ENCODE measurements at regions not wholly inside any gene's neighbourhood (a gene's known extent, or its start where the extent isn't known, plus 50 kb on each side); places are given as distances from the start of the nearest gene placed in this dataset.

DNA sequence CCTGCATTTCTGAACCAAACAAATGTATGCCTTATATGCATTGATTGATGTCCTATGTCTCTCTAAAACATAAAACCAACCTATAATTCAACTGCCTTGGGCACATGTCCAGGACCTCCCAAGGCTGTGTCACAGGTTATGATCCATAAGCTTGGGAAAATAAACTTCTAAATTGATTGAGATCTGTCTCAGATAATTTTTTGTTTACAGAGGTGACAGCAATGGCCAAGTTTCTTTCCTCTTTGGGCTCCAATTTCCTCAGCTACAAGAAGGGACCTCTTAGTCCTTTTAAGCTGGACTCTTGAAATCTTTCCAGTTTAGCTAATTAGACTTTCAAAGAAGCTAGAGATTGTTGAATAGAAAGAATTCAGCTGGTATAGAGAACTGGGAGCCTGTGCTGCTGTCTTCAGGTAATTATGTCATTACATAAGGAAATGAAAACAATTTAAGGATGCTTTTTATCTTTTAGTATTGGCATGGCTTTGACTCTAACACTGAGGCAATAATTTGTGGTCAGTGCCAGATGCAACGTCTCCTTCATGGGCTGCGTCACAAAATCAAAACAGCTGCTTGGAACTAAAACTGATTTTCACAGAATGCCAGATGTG is 412.1 kb upstream of the TRIB2 start:
- TF ChIP-seq POLR2A (IDR thresholded peaks at IDR 0.05; ENCODE audit: low read depth, low read length) (no peak), POLR2AphosphoS5 (IDR thresholded peaks at IDR 0.05; ENCODE audit: low read depth, low read length) (no peak)
